ENCODE measurements at regions not wholly inside any gene's neighbourhood (a gene's known extent, or its start where the extent isn't known, plus 50 kb on each side); places are given as distances from the start of the nearest gene placed in this dataset.

DNA sequence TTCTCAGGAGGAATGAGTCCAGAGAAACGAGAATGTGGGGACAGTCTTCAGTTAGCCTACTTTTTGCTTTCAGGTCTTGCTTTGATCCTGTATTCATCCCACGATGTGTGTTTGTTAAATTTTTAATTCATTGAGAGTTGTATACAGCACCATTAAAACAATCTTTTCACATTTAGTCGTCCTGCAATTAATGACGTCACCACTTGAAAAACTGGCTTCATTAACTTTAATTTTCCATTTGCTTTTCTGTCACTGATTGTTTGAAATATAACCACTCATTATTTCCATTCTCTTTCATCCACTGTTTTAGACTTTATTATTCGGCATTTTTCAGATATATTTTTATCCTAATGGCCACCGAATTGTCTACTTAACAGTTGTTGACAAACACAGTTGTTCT lies 146.9 kb downstream of the TFEC start:
- TF ChIP-seq, protein P1, sequence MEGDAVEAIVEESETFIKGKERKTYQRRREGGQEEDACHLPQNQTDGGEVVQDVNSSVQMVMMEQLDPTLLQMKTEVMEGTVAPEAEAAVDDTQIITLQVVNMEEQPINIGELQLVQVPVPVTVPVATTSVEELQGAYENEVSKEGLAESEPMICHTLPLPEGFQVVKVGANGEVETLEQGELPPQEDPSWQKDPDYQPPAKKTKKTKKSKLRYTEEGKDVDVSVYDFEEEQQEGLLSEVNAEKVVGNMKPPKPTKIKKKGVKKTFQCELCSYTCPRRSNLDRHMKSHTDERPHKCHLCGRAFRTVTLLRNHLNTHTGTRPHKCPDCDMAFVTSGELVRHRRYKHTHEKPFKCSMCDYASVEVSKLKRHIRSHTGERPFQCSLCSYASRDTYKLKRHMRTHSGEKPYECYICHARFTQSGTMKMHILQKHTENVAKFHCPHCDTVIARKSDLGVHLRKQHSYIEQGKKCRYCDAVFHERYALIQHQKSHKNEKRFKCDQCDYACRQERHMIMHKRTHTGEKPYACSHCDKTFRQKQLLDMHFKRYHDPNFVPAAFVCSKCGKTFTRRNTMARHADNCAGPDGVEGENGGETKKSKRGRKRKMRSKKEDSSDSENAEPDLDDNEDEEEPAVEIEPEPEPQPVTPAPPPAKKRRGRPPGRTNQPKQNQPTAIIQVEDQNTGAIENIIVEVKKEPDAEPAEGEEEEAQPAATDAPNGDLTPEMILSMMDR (IDR thresholded peaks at IDR 0.05; ENCODE audit: poor library complexity, severe bottlenecking), result no peak
- no peak for TF ChIP-seq MXI1 (conservative IDR thresholded peaks at IDR 0.05; ENCODE audit: poor library complexity, severe bottlenecking)

Data from neural cell (in vitro differentiated cells).